HG02870 (cell line): ENCODE measurements at regions not wholly inside any gene's neighbourhood (a gene's known extent, or its start where the extent isn't known, plus 50 kb on each side); places are given as distances from the start of the nearest gene placed in this dataset.
"Not testable (repeated sequence)": the region's sequence is repeated elsewhere in the genome, so short reads cannot be mapped to it uniquely, and the experiment has no call there.

Experiments
- ATAC-seq: cut with Tn5 transposase; IDR thresholded peaks from one replicate; pipeline ENCODE4 v1.9.1; 2021; ENCODE audit warnings: mild to moderate bottlenecking, moderate library complexity; ENCODE audit not compliant: unreplicated experiment

GRCh38 chr9:86585422-86586143 lies 231.4 kb upstream of the TUT7 start:
- no peak for ATAC-seq

GRCh38 chr9:86580688-86581087 lies 226.5 kb upstream of the TUT7 start:
- no peak for ATAC-seq

GRCh38 chr9:86578722-86579121 lies 224.5 kb upstream of the TUT7 start:
- no peak for ATAC-seq

- ATAC-seq = no peak
Observed at GRCh38 chr9:86577420-86578333, 223.5 kb upstream of the TUT7 start.

GRCh38 chr9:86575825-86576525 lies 221.8 kb upstream of the TUT7 start:
- no peak for ATAC-seq

DNA sequence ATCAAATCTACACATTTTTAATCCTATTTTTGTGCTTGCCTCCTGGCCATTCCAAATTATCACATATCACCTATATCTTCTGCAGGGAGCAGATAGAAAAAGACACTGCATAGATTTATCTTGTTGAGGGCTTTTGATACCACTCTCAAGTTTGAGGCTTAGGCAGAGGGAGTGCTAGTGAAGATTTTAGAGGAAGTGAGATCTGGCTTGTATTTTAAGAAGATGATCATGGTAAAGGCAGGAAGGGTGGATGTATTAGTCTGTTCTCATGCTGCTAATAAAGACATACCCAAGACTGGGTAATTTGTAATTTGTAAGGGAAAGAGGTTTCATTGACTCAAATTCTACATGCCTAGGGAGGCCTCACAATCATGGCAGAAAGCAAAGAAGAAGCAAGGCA lies 220.9 kb upstream of the TUT7 start:
- no peak for ATAC-seq

DNA sequence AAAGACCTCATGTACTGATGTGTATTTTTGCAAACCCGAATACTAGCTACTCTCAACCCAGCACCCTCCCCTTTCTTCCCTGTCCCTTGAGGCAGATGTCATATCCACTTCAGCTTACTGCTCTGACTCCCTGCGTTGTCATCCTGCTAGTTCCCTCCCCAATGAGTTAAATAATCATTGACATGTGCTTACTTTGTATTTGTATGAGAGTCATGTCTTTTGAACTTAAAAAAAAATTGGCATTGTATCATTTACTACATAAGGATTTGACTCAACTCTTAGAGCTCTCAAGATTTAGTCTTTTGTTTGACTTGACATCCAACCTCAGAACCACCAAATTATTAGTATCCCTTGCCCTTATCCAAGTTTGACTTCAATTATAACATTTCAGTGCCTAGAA lies 219.7 kb upstream of the TUT7 start:
- ATAC-seq = no peak

DNA sequence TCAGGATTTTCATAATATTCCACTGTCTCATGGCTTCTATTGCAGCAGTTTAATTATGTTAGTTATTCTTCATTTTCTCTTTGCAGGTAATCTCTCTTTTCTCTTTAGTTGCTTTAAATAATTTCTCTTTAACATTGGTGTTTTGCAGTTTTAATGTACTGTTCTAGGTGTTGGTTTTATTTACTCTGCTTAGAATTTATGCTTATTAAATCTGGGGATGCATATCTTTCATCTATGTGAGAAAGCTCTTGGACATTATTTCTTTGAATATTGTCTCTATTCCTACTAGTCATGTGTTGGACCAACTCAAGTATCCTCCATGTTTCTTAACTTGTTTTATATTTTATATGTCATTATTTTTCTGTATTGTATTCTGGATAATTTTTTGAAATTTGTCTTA lies 218.7 kb upstream of the TUT7 start:
- no peak for ATAC-seq

- ATAC-seq = not testable (repeated sequence)
Observed at GRCh38 chr9:86565603-86566002, 211.4 kb upstream of the TUT7 start.

GRCh38 chr9:86563936-86564335 lies 209.7 kb upstream of the TUT7 start:
- ATAC-seq = no peak

DNA sequence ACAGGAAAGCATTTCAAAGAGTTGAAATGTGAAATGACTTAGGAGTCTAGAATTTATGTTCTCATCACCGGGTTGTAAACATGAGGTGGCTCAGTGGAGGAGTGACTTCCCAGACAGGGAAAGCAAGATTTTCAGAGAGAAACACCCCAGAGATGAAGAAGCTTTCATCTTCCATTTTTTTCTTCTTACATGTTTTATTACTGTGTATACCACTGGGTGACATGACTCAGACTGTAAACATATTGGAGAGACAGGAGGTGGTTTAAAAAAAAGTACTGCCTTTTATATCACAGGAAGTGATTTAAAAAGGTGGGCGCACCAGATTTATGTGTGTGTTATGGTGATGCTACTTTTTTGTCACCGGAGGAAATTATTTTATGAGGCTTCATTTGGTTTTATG lies 209.1 kb upstream of the TUT7 start:
- no peak for ATAC-seq

- no peak for ATAC-seq
Observed at GRCh38 chr9:86562691-86563090, 208.5 kb upstream of the TUT7 start.

GRCh38 chr9:86557918-86558317 lies 203.7 kb upstream of the TUT7 start:
- ATAC-seq = no peak

GRCh38 chr9:86557063-86557766 lies 203.0 kb upstream of the TUT7 start:
- ATAC-seq = no peak

GRCh38 chr9:86555661-86556060 lies 201.5 kb upstream of the TUT7 start:
- ATAC-seq = no peak

GRCh38 chr9:86550401-86550800 lies 196.2 kb upstream of the TUT7 start:
- ATAC-seq = no peak

- no peak for ATAC-seq
Observed at GRCh38 chr9:86549920-86550319, 195.7 kb upstream of the TUT7 start.

GRCh38 chr9:86549401-86549811 lies 195.2 kb upstream of the TUT7 start:
- no peak for ATAC-seq

GRCh38 chr9:86548220-86548619 lies 194.0 kb upstream of the TUT7 start:
- no peak for ATAC-seq

GRCh38 chr9:86547571-86547970 lies 193.4 kb upstream of the TUT7 start:
- ATAC-seq = no peak

GRCh38 chr9:86546712-86547111 lies 192.5 kb upstream of the TUT7 start:
- no peak for ATAC-seq
